ENCODE measurements at regions not wholly inside any gene's neighbourhood (a gene's known extent, or its start where the extent isn't known, plus 50 kb on each side); places are given as distances from the start of the nearest gene placed in this dataset.

GRCh38 chr1:183711741-183712361, 58.7 kb upstream of the APOBEC4 start:
- H3K27ac ChIP-seq (ENCODE audit: low read length): no peak overlapping the region
- H3K4me3 ChIP-seq (ENCODE audit: low read length): no peak overlapping the region
- no peaks in the 10 kb centered on the region for H3K4me1 ChIP-seq (ENCODE audit: control insufficient read depth, insufficient read depth, low read length)
- no CpG with 5 or more reads among the region's 5 CpGs for WGBS (ENCODE audit: insufficient coverage, insufficient read length)
- no peaks in the 10 kb centered on the region for H3K27me3 ChIP-seq (ENCODE audit: control insufficient read depth, insufficient read depth, low read length)
- DNase-seq (ENCODE audit: low read depth, low spot score): no peak
- H3K36me3 ChIP-seq (ENCODE audit: control insufficient read depth, insufficient read depth, low read length): no peaks in the 10 kb centered on the region
- H3K9me3 ChIP-seq (ENCODE audit: control insufficient read depth, insufficient read depth, low read length): no peaks in the 10 kb centered on the region

- Histone ChIP-seq H3K4me3 (ENCODE audit: low read length) (no peak overlapping the region), H3K27me3 (ENCODE audit: control insufficient read depth, insufficient read depth, low read length) (no peaks in the 10 kb centered on the region), H3K36me3 (ENCODE audit: control insufficient read depth, insufficient read depth, low read length) (no peaks in the 10 kb centered on the region), H3K9me3 (ENCODE audit: control insufficient read depth, insufficient read depth, low read length) (no peaks in the 10 kb centered on the region), H3K27ac (ENCODE audit: low read length) (no peak overlapping the region), H3K4me1 (ENCODE audit: control insufficient read depth, insufficient read depth, low read length) (no peaks in the 10 kb centered on the region)
- DNase-seq (ENCODE audit: low read depth, low spot score): no peak
- no CpG with 5 or more reads among the region's 2 CpGs for WGBS (ENCODE audit: insufficient coverage, insufficient read length)
Observed at GRCh38 chr1:183711165-183711682, 58.1 kb upstream of the APOBEC4 start.

- Histone ChIP-seq H3K4me1 (ENCODE audit: control insufficient read depth, insufficient read depth, low read length) (no peaks in the 10 kb centered on the region), H3K27ac (ENCODE audit: low read length) (no peak overlapping the region), H3K27me3 (ENCODE audit: control insufficient read depth, insufficient read depth, low read length) (no peaks in the 10 kb centered on the region), H3K36me3 (ENCODE audit: control insufficient read depth, insufficient read depth, low read length) (no peaks in the 10 kb centered on the region), H3K9me3 (ENCODE audit: control insufficient read depth, insufficient read depth, low read length) (no peaks in the 10 kb centered on the region), H3K4me3 (ENCODE audit: low read length) (no peak overlapping the region)
- DNase-seq (ENCODE audit: low read depth, low spot score): no peak
- WGBS (ENCODE audit: insufficient coverage, insufficient read length): no CpG with 5 or more reads among the region's 3 CpGs
Observed at GRCh38 chr1:183710734-183711133, 57.6 kb upstream of the APOBEC4 start.

GRCh38 chr1:183710333-183710732, 57.2 kb upstream of the APOBEC4 start:
- Histone ChIP-seq H3K9me3 (ENCODE audit: control insufficient read depth, insufficient read depth, low read length) (no peaks in the 10 kb centered on the region), H3K4me1 (ENCODE audit: control insufficient read depth, insufficient read depth, low read length) (no peaks in the 10 kb centered on the region), H3K27me3 (ENCODE audit: control insufficient read depth, insufficient read depth, low read length) (no peaks in the 10 kb centered on the region), H3K36me3 (ENCODE audit: control insufficient read depth, insufficient read depth, low read length) (no peaks in the 10 kb centered on the region), H3K27ac (ENCODE audit: low read length) (no peak overlapping the region), H3K4me3 (ENCODE audit: low read length) (no peak overlapping the region)
- DNase-seq (ENCODE audit: low read depth, low spot score): no peak
- WGBS (ENCODE audit: insufficient coverage, insufficient read length): no CpG with 5 or more reads among the region's 1 CpG

- no peaks in the 10 kb centered on the region for H3K27me3 ChIP-seq (ENCODE audit: control insufficient read depth, insufficient read depth, low read length)
- no peaks in the 10 kb centered on the region for H3K4me1 ChIP-seq (ENCODE audit: control insufficient read depth, insufficient read depth, low read length)
- H3K9me3 ChIP-seq (ENCODE audit: control insufficient read depth, insufficient read depth, low read length): no peaks in the 10 kb centered on the region
- no peaks in the 10 kb centered on the region for H3K36me3 ChIP-seq (ENCODE audit: control insufficient read depth, insufficient read depth, low read length)
- DNase-seq (ENCODE audit: low read depth, low spot score): no peak
- no peak overlapping the region for H3K4me3 ChIP-seq (ENCODE audit: low read length)
- H3K27ac ChIP-seq (ENCODE audit: low read length): no peak overlapping the region
- no CpG with 5 or more reads among the region's 2 CpGs for WGBS (ENCODE audit: insufficient coverage, insufficient read length)
Observed at GRCh38 chr1:183704131-183704530, 51.0 kb upstream of the APOBEC4 start.

All from iPS DF 6.9 (cell line).